ENCODE measurements at regions not wholly inside any gene's neighbourhood (a gene's known extent, or its start where the extent isn't known, plus 50 kb on each side); places are given as distances from the start of the nearest gene placed in this dataset.

- no peak for TF ChIP-seq POLR2AphosphoS5 (IDR thresholded peaks at IDR 0.05; ENCODE audit: low read depth, low read length)
- TF ChIP-seq TAF1 (IDR thresholded peaks at IDR 0.05; ENCODE audit: borderline replicate concordance, insufficient read depth, low read length): no peak
- TF ChIP-seq REST (IDR thresholded peaks at IDR 0.05; ENCODE audit: insufficient read depth in 1 of 2, low read depth in 2 of 2, low read length in 2 of 2): no peak
- no peak for TF ChIP-seq SIN3A (IDR thresholded peaks at IDR 0.05; ENCODE audit: borderline replicate concordance, insufficient read depth, low read length)
Observed at GRCh38 chr2:142495141-142495540, 364.3 kb upstream of the LRP1B start.
